Nephron (organoid): ENCODE measurements at regions not wholly inside any gene's neighbourhood (a gene's known extent, or its start where the extent isn't known, plus 50 kb on each side); places are given as distances from the start of the nearest gene placed in this dataset.
"Not testable (repeated sequence)": the region's sequence is repeated elsewhere in the genome, so short reads cannot be mapped to it uniquely, and the experiment has no call there.

Experiments used
- H3K27ac Mint-ChIP-seq, 3 experiments: 2 replicates each; pipeline ENCODE4 v1.8.0; 2020; ENCODE audit warnings: mixed read lengths in 3 of 3, mild to moderate bottlenecking in 2 of 3, moderate library complexity in 1 of 3
- H3K27me3 Mint-ChIP-seq: 2 replicates; pipeline ENCODE4 v1.8.0; 2021; ENCODE audit warnings: low read depth, mild to moderate bottlenecking, moderate library complexity, mixed read lengths
- H3K36me3 Mint-ChIP-seq: 2 replicates; pipeline ENCODE4 v1.8.0; 2020; ENCODE audit warnings: low read depth, mixed read lengths
- H3K4me1 Mint-ChIP-seq: 2 replicates; pipeline ENCODE4 v1.8.0; 2020; ENCODE audit warnings: mixed read lengths
- H3K4me3 Mint-ChIP-seq, 3 experiments: 2 replicates each; pipeline ENCODE4 v1.8.0; 2020; ENCODE audit warnings: mild to moderate bottlenecking in 3 of 3, mixed read lengths in 3 of 3, moderate library complexity in 2 of 3
- H3K9me3 Mint-ChIP-seq: 2 replicates; pipeline ENCODE4 v1.8.0; 2020; ENCODE audit warnings: mixed read lengths
- CTCF ChIP-seq, 3 experiments: fragments of 200-600 bp; sonication (generic); IDR thresholded peaks; one replicate each; pipeline ENCODE4 v1.5.0; 2021; ENCODE audit warnings: antibody characterized with exemption in 3 of 3; ENCODE audit not compliant: unreplicated experiment in 3 of 3

- Mint-ChIP-seq H3K27me3 (no peaks in the 10 kb centered on the region), H3K4me3 (no peak overlapping the region), H3K27ac (no peak overlapping the region), H3K36me3 (peaks cover 12% of the 10 kb centered on the region), H3K4me1 (no peaks in the 10 kb centered on the region), H3K9me3 (peaks cover 78% of the 10 kb centered on the region)
- no peak for TF ChIP-seq CTCF (IDR thresholded peaks at IDR 0.05; ENCODE audit: unreplicated experiment in 3 of 3)
Measured at GRCh38 chr7:153405704-153406485, 646.3 kb upstream of the DPP6 start.

- no peaks in the 10 kb centered on the region for H3K4me1 Mint-ChIP-seq
- TF ChIP-seq CTCF (IDR thresholded peaks at IDR 0.05; ENCODE audit: unreplicated experiment in 3 of 3) = no peak
- no peak overlapping the region for H3K4me3 Mint-ChIP-seq
- no peaks in the 10 kb centered on the region for H3K27me3 Mint-ChIP-seq
- peaks cover 18% of the 10 kb centered on the region for H3K36me3 Mint-ChIP-seq
- H3K27ac Mint-ChIP-seq = no peak overlapping the region
- peaks cover 78% of the 10 kb centered on the region for H3K9me3 Mint-ChIP-seq
Measured at GRCh38 chr7:153406486-153406872, 645.7 kb upstream of the DPP6 start.

GRCh38 chr7:153407291-153408046 lies 644.7 kb upstream of the DPP6 start:
- Mint-ChIP-seq H3K4me1 (no peaks in the 10 kb centered on the region), H3K9me3 (peaks cover 78% of the 10 kb centered on the region), H3K27me3 (peaks cover 2% of the 10 kb centered on the region), H3K4me3 (no peak overlapping the region), H3K27ac (no peak overlapping the region), H3K36me3 (peaks cover 19% of the 10 kb centered on the region)
- TF ChIP-seq CTCF (IDR thresholded peaks at IDR 0.05; ENCODE audit: unreplicated experiment in 3 of 3) = no peak

- TF ChIP-seq CTCF (IDR thresholded peaks at IDR 0.05; ENCODE audit: unreplicated experiment in 3 of 3) = no peak
- H3K4me3 Mint-ChIP-seq = no peak overlapping the region
- H3K9me3 Mint-ChIP-seq = peaks cover 79% of the 10 kb centered on the region
- no peaks in the 10 kb centered on the region for H3K4me1 Mint-ChIP-seq
- peaks cover 20% of the 10 kb centered on the region for H3K36me3 Mint-ChIP-seq
- no peak overlapping the region for H3K27ac Mint-ChIP-seq
- H3K27me3 Mint-ChIP-seq = peaks cover 5% of the 10 kb centered on the region
Measured at GRCh38 chr7:153408360-153409335, 643.5 kb upstream of the DPP6 start.

- not testable (repeated sequence) for H3K4me1 Mint-ChIP-seq, H3K27me3 Mint-ChIP-seq, H3K27ac Mint-ChIP-seq, H3K4me3 Mint-ChIP-seq
- Mint-ChIP-seq H3K9me3 (peaks cover 76% of the 10 kb centered on the region), H3K36me3 (peaks cover 20% of the 10 kb centered on the region)
Measured at GRCh38 chr7:153409567-153410342, 642.4 kb upstream of the DPP6 start.

- not testable (repeated sequence) for H3K4me3 Mint-ChIP-seq, H3K27ac Mint-ChIP-seq, H3K27me3 Mint-ChIP-seq, H3K4me1 Mint-ChIP-seq
- Mint-ChIP-seq H3K36me3 (peaks cover 20% of the 10 kb centered on the region), H3K9me3 (peaks cover 77% of the 10 kb centered on the region)
Measured at GRCh38 chr7:153410997-153411642, 641.1 kb upstream of the DPP6 start.

- peaks cover 20% of the 10 kb centered on the region for H3K36me3 Mint-ChIP-seq
- not testable (repeated sequence) for H3K27ac Mint-ChIP-seq, H3K4me1 Mint-ChIP-seq, H3K27me3 Mint-ChIP-seq, H3K4me3 Mint-ChIP-seq
- H3K9me3 Mint-ChIP-seq = peaks cover 71% of the 10 kb centered on the region
Measured at GRCh38 chr7:153412114-153412823, 639.9 kb upstream of the DPP6 start.

GRCh38 chr7:153412824-153413198 lies 639.4 kb upstream of the DPP6 start:
- H3K27me3 Mint-ChIP-seq = not testable (repeated sequence)

More at GRCh38 chr7:153412824-153413198, 639.4 kb upstream of the DPP6 start:
- peaks cover 20% of the 10 kb centered on the region for H3K36me3 Mint-ChIP-seq
- not testable (repeated sequence) for H3K4me3 Mint-ChIP-seq, H3K27ac Mint-ChIP-seq, H3K4me1 Mint-ChIP-seq
- peaks cover 66% of the 10 kb centered on the region for H3K9me3 Mint-ChIP-seq
